ENCODE measurements at regions not wholly inside any gene's neighbourhood (a gene's known extent, or its start where the extent isn't known, plus 50 kb on each side); places are given as distances from the start of the nearest gene placed in this dataset.

GRCh38 chr2:41502752-41503151 lies 545.1 kb upstream of the PKDCC start:
- DNase-seq, result no peak

DNA sequence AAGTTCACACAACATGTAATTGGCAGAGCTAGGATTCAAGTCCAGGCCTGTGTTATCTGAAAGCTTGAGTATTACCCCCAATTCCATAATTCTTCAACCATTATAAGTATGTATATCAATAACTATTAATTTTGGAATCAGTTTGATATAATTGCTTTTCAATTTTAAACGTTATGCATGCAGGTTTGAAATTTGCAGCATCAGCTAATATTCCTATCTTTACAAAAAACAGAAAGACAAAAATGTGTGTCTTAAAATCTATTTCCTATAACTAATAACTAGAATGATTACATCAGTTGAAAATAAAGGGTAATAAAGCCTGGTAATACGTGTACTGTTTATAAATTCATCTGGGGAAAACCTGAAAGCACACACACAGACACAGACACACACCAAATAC lies 543.3 kb upstream of the PKDCC start:
- DNase-seq, result no peak

DNA sequence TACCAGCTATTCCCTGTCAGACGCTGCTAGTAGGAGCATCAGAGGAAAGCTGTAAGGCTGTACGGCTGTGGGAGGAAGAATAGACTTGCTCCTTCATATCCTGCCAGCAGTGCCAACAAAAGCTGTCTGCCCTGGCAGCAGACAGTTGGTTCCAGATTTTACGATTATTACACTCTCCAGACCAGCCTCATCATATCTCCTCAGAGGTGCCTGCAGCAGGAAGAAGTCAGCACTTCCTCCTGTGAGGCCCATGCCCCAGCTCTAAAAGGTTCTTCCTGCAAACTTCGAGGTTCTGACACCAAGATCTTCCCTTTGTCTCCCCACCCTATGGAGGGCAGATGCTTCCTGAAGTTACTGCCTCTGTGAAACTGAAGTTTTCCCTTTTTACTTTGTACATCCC lies 537.7 kb upstream of the PKDCC start:
- DNase-seq, result no peak

DNA sequence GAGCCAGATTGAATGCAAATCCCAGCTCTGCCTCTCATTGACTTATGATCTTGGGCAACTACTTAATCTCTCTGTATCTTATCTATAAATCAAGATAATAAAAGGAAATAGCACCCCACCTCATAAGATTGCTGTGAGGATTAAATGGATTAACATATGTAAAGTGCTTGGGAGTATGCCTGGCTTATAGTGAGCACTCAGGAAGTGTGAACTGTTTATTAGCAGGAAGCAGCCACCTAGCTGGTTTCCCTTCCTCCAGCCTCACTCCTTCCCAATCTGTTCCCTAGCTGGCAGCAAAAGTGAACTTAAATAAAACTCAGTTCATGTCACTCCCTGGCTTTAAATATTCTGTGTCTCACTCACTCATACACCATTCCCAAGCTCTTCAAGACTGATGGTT lies 526.6 kb upstream of the PKDCC start:
- DNase-seq, result no peak

DNA sequence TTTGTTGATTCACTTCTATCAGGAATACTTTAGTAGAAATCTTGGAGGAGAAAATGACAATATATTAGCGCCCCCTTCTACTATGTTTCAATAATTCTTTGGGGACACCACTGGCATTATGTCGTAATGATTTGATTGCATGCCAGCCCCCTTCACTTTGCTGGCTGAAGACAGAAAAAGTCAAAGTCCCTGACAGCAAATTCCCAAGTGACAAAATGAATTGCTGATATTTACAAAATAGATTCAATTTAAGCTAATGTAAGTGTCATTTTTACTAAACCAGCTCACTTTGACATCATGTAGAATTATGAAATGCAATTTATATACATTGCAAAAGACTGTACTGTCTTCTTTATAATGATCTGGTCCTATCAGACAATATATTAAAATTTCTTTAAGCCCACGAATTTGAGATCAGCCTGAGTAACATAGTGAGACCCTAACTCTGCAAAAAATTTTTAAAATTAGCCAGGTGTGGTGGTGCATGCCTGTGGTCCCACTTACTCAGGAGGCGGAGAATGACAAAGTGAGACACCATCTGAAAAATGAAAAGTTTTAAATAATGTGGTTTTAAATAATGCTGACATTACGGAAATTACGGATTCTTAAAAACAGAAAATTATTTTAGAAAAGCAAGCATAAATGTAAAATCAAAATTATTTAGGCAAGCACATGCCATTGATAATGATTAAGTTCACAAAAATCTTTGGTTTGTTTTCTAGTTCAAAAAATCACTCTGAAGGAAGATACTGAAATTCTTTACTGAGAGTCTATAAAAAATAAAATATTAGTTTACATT lies 520.1 kb upstream of the PKDCC start:
- no peak for DNase-seq

GRCh38 chr2:41535575-41535974 lies 512.2 kb upstream of the PKDCC start:
- no peak for DNase-seq

GRCh38 chr2:41540272-41540998 lies 507.4 kb upstream of the PKDCC start:
- DNase-seq, result no peak

GRCh38 chr2:41543726-41544125 lies 504.1 kb upstream of the PKDCC start:
- DNase-seq, result no peak

DNA sequence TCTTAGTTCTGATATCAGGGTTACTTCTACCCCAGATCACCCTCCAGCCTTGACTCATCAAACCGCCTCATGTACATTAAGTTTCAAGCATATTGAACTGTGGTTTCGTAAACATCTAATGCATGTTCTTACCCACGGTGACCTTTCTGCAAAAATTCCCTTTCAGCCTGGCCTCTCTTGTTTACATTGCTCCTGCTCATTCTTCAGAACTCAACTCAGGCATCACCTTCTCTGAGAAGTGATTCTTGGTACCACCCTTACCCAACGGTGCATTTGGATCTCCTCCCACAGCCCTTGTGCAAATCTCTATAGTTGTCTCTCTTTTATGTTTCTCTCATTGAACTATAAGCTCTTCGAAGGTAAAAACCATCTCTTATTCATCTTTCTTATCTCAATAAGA lies 503.1 kb upstream of the PKDCC start:
- DNase-seq, result no peak

DNA sequence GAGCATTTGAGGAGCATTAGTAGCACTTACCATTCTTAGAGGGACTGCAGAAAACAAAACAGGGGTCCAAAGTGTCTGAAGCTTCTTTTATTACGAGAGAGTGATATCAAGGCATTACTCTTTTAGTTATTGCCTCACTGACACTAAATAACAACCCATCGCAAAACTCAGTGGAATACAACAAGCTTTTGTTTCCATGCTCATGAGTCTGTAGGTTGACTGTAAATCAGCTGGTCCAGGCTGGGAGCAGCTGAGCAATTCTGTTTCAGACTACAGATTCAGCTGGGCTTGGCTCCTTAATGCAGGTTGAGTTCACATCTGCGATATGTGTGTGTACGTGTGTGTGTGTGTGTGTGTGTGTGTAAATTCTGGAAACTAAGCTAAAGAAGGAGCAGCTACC lies 501.8 kb upstream of the PKDCC start:
- no peak for DNase-seq

GRCh38 chr2:41568648-41569047 lies 479.2 kb upstream of the PKDCC start:
- no peak for DNase-seq

- DNase-seq, result no peak
Measured at GRCh38 chr2:41572154-41572553, 475.7 kb upstream of the PKDCC start.

DNA sequence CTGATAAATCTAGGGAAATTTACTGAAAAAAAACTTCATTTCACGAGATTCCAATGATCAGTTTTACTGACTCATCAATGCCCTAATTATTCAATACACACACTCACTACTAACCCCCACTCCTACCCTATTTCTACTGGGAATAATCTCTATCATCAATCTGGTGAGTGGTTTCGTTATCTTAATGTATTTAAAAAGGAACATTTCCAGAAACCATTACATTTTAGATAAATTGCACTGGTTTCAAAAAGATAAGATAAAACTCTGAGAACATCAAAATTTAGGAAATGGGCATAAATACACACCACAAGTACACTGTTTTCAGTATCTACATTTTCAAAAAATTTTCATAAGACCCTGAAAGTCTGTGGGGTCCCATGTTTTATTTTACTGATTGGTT lies 471.4 kb upstream of the PKDCC start:
- no peak for DNase-seq

- DNase-seq, result no peak
Measured at GRCh38 chr2:41579806-41580205, 468.0 kb upstream of the PKDCC start.

DNA sequence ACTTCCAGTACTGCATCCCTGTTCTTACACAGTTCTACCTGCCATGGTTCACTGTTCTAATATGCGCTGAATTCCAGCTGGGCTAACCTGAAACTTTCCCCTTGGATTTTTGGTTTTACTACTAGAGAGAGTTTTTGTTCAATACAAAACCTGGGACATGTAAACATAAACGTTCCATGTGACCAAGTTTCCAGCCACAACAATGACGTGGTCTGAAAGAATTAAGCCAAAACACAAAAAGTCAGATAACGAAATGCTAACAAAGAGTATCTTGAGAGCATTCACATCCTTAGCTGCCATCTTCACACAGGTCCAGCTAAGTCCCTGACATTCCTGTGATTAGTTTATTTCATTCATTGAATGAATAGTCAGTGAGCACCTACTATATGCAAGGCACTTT lies 467.0 kb upstream of the PKDCC start:
- DNase-seq, result no peak

- DNase-seq, result no peak
Measured at GRCh38 chr2:41595240-41595639, 452.6 kb upstream of the PKDCC start.

- DNase-seq, result no peak
Measured at GRCh38 chr2:41597680-41598079, 450.1 kb upstream of the PKDCC start.

DNA sequence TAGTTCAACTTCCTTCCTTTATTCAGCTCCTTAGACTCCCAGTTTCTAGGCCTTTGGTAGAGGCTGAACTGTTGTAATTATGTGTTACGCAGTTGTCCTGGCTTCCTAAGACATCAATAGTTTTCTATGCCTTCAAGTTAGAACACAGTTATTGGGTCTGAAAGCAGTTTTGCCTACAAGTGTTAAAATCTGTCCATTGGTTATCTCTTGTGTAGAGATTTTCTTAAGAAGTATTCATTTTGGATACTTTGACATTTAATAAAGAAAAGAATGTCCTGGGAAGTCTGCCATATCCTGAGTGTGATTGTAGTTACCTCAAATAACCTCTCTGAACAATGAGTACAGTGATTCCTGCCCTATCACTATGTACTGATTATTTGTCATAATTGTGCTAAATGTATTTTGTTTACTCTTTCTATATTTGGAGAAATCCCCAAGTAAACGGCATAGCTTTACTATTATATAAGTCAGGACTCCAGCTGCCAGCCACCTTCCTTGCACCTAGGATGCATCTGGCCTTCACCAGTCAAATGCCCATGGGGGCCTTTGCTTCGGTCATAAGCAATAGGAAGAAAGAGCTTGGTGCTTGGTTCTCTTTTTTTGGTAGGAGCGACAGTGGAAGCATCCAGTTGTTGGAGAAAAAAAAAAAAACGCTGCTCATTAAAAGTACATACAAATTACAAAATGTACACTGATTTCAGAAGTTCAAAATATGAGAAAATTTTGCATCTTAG lies 449.5 kb upstream of the PKDCC start:
- DNase-seq, result no peak

- no peak for DNase-seq
Measured at GRCh38 chr2:41600460-41600859, 447.4 kb upstream of the PKDCC start.

DNA sequence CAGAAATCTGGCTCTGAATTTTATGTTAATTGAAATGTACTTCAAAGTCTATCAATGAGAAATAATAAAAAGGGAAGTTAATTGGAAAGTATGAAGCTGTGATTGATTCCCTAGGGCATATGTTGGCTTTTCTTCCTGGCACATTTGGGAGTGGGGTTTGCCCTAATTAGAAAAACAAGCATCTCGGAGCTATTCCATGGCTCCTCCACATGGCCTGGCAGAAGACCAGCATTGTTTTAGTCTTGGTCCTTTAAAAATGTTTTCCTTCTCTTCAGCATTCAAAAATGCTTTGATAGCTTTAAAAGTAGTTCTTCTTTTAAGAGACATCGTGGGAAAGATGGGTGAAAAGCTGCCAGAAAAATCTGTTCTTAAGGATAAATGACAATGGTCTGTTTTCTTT lies 445.5 kb upstream of the PKDCC start:
- DNase-seq, result no peak

- DNase-seq, result no peak
Measured at GRCh38 chr2:41605311-41605710, 442.5 kb upstream of the PKDCC start.

- no peak for DNase-seq
Measured at GRCh38 chr2:41605914-41606313, 441.9 kb upstream of the PKDCC start.

DNA sequence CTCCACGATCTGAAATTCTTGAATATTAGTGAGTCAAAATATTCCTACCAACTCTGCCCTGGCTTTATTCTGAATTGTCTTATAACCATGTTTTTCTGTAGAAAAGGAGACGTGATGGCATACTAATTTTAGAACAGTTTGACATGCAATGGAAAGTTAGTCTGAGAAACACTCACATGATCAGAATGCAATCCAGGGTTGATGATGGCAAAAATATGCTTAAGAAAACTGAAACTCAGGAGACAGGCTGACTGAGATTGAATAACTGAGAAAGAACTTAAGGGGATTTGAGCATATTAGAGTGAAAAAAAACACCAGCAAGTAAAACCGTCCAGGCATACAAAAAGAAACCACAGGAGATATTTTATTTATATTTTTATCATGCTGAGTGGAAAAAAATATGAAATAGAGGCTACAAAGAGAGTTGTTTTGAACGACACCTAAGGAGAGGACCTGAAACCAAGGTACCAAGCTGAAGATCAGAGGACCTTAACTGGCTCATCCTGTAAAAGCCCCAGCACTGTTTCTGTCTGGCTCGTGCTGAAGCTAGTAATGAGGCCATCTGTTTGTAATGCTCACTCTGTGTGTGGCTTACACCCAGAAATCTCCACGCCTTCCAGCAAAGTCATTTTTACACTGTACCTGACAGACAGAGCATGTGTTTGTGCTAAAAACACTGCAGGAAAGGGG lies 437.2 kb upstream of the PKDCC start:
- DNase-seq, result no peak
